SK-N-SH (cell line): ENCODE measurements at regions not wholly inside any gene's neighbourhood (a gene's known extent, or its start where the extent isn't known, plus 50 kb on each side); places are given as distances from the start of the nearest gene placed in this dataset.

ENCODE experiments used
- CTCF ChIA-PET: fragments of 300-600, 350-600 bp; formaldehyde crosslinking; extraction: SDS; loops from one replicate; lab custom pipeline; 2021; lab: Yijun Ruan, JAX
- POLR2A ChIA-PET: fragments of 350-600 bp; sonication (Branson Sonifier 250); formaldehyde crosslinking; extraction: SDS; loops from one replicate; lab custom pipeline; 2020; ENCODE audit warnings: antibody characterized with exemption, inconsistent platforms; lab: Yijun Ruan, JAX
- DNase-seq: peaks from one replicate; pipeline ENCODE4 v3.0.0; 2012
- H2AFZ ChIP-seq: fragments of 200-600 bp; sonication (generic); 2 replicates; pipeline ENCODE4 v1.8.1; 2016; ENCODE audit warnings: antibody characterized with exemption, mild to moderate bottlenecking, low read depth
- H3F3A ChIP-seq: fragments of 200-600 bp; sonication (generic); replicated peaks from 2 replicates; pipeline ENCODE3; 2016; ENCODE audit warnings: antibody characterized with exemption, mild to moderate bottlenecking; ENCODE audit not compliant: insufficient read depth
- H3K27ac ChIP-seq, 2 experiments: fragments of 200-500 bp in 1 of 2; fragments of 200-600 bp in 1 of 2; sonication (Bioruptor generic) in 1 of 2; sonication (generic), shearing (Covaris generic) in 1 of 2; 2 replicates each; pipeline versions ENCODE4 v1.5.1 to v1.6.1; 2014 to 2016; ENCODE audit warnings: low read depth in 2 of 2, inconsistent platforms in 1 of 2, low read length in 1 of 2, mild to moderate bottlenecking in 1 of 2, mixed read lengths in 1 of 2
- H3K27me3 ChIP-seq: fragments of 200-600 bp; sonication (generic), shearing (Covaris generic); 2 replicates; pipeline ENCODE4 v1.6.1; 2016; ENCODE audit warnings: mixed run types; ENCODE audit not compliant: insufficient read depth
- H3K36me3 ChIP-seq, 2 experiments: fragments of 200-500 bp in 1 of 2; fragments of 200-600 bp in 1 of 2; sonication (Bioruptor generic) in 1 of 2; sonication (generic) in 1 of 2; replicated peaks in 1 of 2; 2 replicates each; pipeline versions ENCODE3 to v1.5.1; 2014 to 2016; ENCODE audit warnings: low read length in 1 of 2, mild to moderate bottlenecking in 1 of 2; ENCODE audit not compliant: insufficient read depth in 2 of 2, control insufficient read depth in 1 of 2
- H3K4me1 ChIP-seq, 2 experiments: fragments of 200-500 bp in 1 of 2; fragments of 200-600 bp in 1 of 2; sonication (Bioruptor generic) in 1 of 2; sonication (generic), shearing (Covaris generic) in 1 of 2; 2 replicates each; pipeline versions ENCODE4 v1.5.1 to v1.6.1; 2014 to 2016; ENCODE audit warnings: low read depth in 1 of 2, low read length in 1 of 2, mixed run types in 1 of 2; ENCODE audit not compliant: insufficient read depth in 2 of 2, control insufficient read depth in 1 of 2
- H3K4me2 ChIP-seq: fragments of 200-600 bp; sonication (generic), shearing (Covaris generic); 2 replicates; pipeline ENCODE4 v1.6.1; 2017; ENCODE audit warnings: mixed run types
- H3K4me3 ChIP-seq, 2 experiments: fragments of 200-500 bp in 1 of 2; fragments of 200-600 bp in 1 of 2; sonication (Bioruptor generic) in 1 of 2; sonication (generic), shearing (Covaris generic) in 1 of 2; 2 replicates each; pipeline versions ENCODE4 v1.5.1 to v1.8.1; 2014 to 2016; ENCODE audit warnings: low read depth in 2 of 2, inconsistent platforms in 1 of 2, low read length in 1 of 2, mild to moderate bottlenecking in 1 of 2, mixed read lengths in 1 of 2, moderate library complexity in 1 of 2
- H3K79me2 ChIP-seq: fragments of 200-600 bp; sonication (generic); 2 replicates; pipeline ENCODE4 v1.8.1; 2017; ENCODE audit warnings: mild to moderate bottlenecking; ENCODE audit not compliant: insufficient read depth
- H3K9ac ChIP-seq: fragments of 200-600 bp; sonication (generic); 2 replicates; pipeline ENCODE4 v1.6.1; 2017; ENCODE audit warnings: mixed run types
- H3K9me2 ChIP-seq: fragments of 200-600 bp; sonication (generic); 2 replicates; pipeline ENCODE4 v1.6.1; 2017; ENCODE audit warnings: mixed run types
- H3K9me3 ChIP-seq: fragments of 200-600 bp; sonication (generic); 2 replicates; pipeline ENCODE4 v1.6.1; 2017; ENCODE audit warnings: mixed run types, mild to moderate bottlenecking, moderate library complexity
- H4K20me1 ChIP-seq: fragments of 200-600 bp; sonication (generic); 2 replicates; pipeline ENCODE4 v1.6.1; 2017; ENCODE audit warnings: mild to moderate bottlenecking, mixed run types; ENCODE audit not compliant: insufficient read depth
- EZH2phosphoT487 ChIP-seq: fragments of 200-600 bp; sonication (generic); IDR thresholded peaks from 2 replicates; pipeline ENCODE4 v1.6.1; 2017; ENCODE audit warnings: low read depth, mixed run types, mild to moderate bottlenecking, antibody characterized with exemption, moderate library complexity, borderline replicate concordance
- FOSL2 ChIP-seq: IDR thresholded peaks from 2 replicates; pipeline ENCODE4 v1.4.0; 2012; ENCODE audit warnings: low read depth, mild to moderate bottlenecking, moderate library complexity, borderline replicate concordance
- GABPA ChIP-seq: IDR thresholded peaks from 2 replicates; pipeline ENCODE4 v1.4.0; 2012; ENCODE audit warnings: low read depth, mild to moderate bottlenecking
- GATA2 ChIP-seq: sonication (generic); formaldehyde crosslinking; IDR thresholded peaks from 2 replicates; pipeline ENCODE4 v1.5.0; 2020; ENCODE audit warnings: mild to moderate bottlenecking, missing genetic modification reagents
- MEF2A ChIP-seq: IDR thresholded peaks from 2 replicates; pipeline ENCODE4 v1.4.0; 2012; ENCODE audit warnings: low read depth, borderline replicate concordance
- MXI1 ChIP-seq: IDR thresholded peaks from 2 replicates; pipeline ENCODE4 v1.6.1; 2012; ENCODE audit warnings: mild to moderate bottlenecking, low read depth, low read length, improper control_type of control experiment
- NRF1 ChIP-seq: IDR thresholded peaks from 2 replicates; pipeline ENCODE4 v1.6.1; 2012; ENCODE audit warnings: low read depth, mild to moderate bottlenecking, low read length
- RAD21 ChIP-seq: IDR thresholded peaks from 2 replicates; pipeline ENCODE4 v1.6.1; 2012; ENCODE audit warnings: mild to moderate bottlenecking, low read length
- RXRA ChIP-seq: IDR thresholded peaks from 2 replicates; pipeline ENCODE4 v1.4.0; 2012; ENCODE audit warnings: low read depth, mild to moderate bottlenecking, borderline replicate concordance
- SIN3A ChIP-seq: IDR thresholded peaks from 2 replicates; pipeline ENCODE4 v1.6.1; 2012; ENCODE audit warnings: low read depth, mild to moderate bottlenecking, low read length, moderate library complexity, borderline replicate concordance
- TCF12 ChIP-seq: IDR thresholded peaks from 2 replicates; pipeline ENCODE4 v1.4.0; 2012
- TEAD4 ChIP-seq: IDR thresholded peaks from 2 replicates; pipeline ENCODE4 v1.4.0; 2012; ENCODE audit warnings: mild to moderate bottlenecking, borderline replicate concordance; ENCODE audit not compliant: insufficient read depth
- USF1 ChIP-seq: IDR thresholded peaks from 2 replicates; pipeline ENCODE4 v1.4.0; 2012; ENCODE audit warnings: low read depth, borderline replicate concordance
- YY1 ChIP-seq: IDR thresholded peaks from 2 replicates; pipeline ENCODE4 v1.4.0; 2012; ENCODE audit warnings: low read depth, mild to moderate bottlenecking
- WGBS: methylation state at CpG from one replicate; pipeline ENCODE4 v1.1.6; 2017; ENCODE audit warnings: low lambda C conversion rate; 5-methylcytosine and 5-hydroxymethylcytosine counted together
- TF ChIP-seq, protein P1 (sequence below): fragments of 150-350 bp; IDR thresholded peaks from 2 replicates; pipeline ENCODE4 v1.6.1; 2017; ENCODE audit warnings: antibody characterized with exemption, low read length, low read depth, borderline replicate concordance
- TF ChIP-seq, protein P2 (sequence below): fragments of 150-350 bp; IDR thresholded peaks from 2 replicates; pipeline ENCODE4 v1.6.1; 2016; ENCODE audit warnings: mild to moderate bottlenecking, low read depth, low read length
- TF ChIP-seq, protein P3 (sequence below): IDR thresholded peaks from 2 replicates; pipeline ENCODE4 v1.4.0; 2012; ENCODE audit warnings: low read depth, borderline replicate concordance
- TF ChIP-seq, protein P4 (sequence below): IDR thresholded peaks from 2 replicates; pipeline ENCODE4 v1.6.1; 2012; ENCODE audit warnings: mild to moderate bottlenecking, low read depth, low read length, moderate library complexity

- TF ChIP-seq, protein P1, sequence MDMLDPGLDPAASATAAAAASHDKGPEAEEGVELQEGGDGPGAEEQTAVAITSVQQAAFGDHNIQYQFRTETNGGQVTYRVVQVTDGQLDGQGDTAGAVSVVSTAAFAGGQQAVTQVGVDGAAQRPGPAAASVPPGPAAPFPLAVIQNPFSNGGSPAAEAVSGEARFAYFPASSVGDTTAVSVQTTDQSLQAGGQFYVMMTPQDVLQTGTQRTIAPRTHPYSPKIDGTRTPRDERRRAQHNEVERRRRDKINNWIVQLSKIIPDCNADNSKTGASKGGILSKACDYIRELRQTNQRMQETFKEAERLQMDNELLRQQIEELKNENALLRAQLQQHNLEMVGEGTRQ = no peak
- TF ChIP-seq, protein P2, sequence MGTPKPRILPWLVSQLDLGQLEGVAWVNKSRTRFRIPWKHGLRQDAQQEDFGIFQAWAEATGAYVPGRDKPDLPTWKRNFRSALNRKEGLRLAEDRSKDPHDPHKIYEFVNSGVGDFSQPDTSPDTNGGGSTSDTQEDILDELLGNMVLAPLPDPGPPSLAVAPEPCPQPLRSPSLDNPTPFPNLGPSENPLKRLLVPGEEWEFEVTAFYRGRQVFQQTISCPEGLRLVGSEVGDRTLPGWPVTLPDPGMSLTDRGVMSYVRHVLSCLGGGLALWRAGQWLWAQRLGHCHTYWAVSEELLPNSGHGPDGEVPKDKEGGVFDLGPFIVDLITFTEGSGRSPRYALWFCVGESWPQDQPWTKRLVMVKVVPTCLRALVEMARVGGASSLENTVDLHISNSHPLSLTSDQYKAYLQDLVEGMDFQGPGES = no peak
- TF ChIP-seq, protein P3, sequence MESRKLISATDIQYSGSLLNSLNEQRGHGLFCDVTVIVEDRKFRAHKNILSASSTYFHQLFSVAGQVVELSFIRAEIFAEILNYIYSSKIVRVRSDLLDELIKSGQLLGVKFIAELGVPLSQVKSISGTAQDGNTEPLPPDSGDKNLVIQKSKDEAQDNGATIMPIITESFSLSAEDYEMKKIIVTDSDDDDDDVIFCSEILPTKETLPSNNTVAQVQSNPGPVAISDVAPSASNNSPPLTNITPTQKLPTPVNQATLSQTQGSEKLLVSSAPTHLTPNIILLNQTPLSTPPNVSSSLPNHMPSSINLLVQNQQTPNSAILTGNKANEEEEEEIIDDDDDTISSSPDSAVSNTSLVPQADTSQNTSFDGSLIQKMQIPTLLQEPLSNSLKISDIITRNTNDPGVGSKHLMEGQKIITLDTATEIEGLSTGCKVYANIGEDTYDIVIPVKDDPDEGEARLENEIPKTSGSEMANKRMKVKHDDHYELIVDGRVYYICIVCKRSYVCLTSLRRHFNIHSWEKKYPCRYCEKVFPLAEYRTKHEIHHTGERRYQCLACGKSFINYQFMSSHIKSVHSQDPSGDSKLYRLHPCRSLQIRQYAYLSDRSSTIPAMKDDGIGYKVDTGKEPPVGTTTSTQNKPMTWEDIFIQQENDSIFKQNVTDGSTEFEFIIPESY = no peak
- TF ChIP-seq EZH2phosphoT487 = no peak
- TF ChIP-seq RXRA = no peak
These were observed 219.2 kb downstream of the ZIC5 start (continued) for GRCh38 chr13:99752373-99752772.

DNA sequence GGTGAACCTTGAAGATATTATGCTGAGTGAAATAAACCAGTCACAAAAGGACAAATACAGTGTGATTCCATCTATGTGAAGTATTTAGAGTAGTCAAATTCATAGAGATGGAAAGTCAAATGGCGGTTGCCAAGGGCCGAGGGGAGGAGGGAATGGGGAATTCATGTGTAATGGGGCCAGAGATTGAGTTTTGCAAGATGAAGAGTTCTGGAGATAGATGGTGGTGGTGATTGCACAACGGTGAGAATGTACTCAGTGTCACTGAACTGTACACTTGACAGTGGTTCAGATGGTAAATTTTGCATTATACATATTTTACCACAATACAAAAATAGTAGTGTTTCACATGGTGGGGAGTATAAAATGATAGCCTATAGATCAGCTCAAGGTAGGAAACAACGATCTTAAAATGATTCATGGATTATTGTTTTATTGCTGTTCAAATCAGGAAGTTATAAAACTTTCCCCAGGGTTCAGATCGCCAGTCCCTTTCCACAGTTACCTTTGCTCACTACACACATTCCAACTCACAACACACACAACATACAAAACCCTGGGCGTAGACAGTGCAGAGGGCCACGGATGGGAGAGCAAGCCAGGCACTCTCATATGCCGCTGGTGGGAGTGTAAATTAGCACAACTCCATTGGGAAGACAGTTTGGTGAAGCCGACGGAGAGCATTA, 219.9 kb downstream of the ZIC5 start:
- no peaks in the 10 kb centered on the region for H3K27me3 ChIP-seq
- H3K4me1 ChIP-seq = no peaks in the 10 kb centered on the region
- no peaks in the 10 kb centered on the region for H3K9me2 ChIP-seq
- no peak overlapping the region for H3K9ac ChIP-seq
- no peaks in the 10 kb centered on the region for H3F3A ChIP-seq
- H4K20me1 ChIP-seq = no peaks in the 10 kb centered on the region
- no peaks in the 10 kb centered on the region for H3K36me3 ChIP-seq
- H2AFZ ChIP-seq = no peak overlapping the region
- H3K9me3 ChIP-seq = no peaks in the 10 kb centered on the region
- H3K79me2 ChIP-seq = no peaks in the 10 kb centered on the region
- no peak overlapping the region for H3K4me3 ChIP-seq
- ChIA-PET CTCF (no interaction called here), POLR2A (no interaction called here)
- WGBS = 69% methylated on average over 10 of the region's 10 CpGs
- H3K27ac ChIP-seq = no peak overlapping the region
- DNase-seq = no peak
- no peak overlapping the region for H3K4me2 ChIP-seq
- TF ChIP-seq, protein P2 = no peak
- TF ChIP-seq, protein P3 = no peak
- TF ChIP-seq MEF2A (no peak), RXRA (no peak), TCF12 (no peak), TEAD4 (no peak), RAD21 (no peak), GABPA (no peak), USF1 (no peak), GATA2 (CRISPR knock-in tag) (no peak), FOSL2 (no peak), SIN3A (no peak), MXI1 (no peak), YY1 (no peak), NRF1 (no peak)
- TF ChIP-seq, protein P4, sequence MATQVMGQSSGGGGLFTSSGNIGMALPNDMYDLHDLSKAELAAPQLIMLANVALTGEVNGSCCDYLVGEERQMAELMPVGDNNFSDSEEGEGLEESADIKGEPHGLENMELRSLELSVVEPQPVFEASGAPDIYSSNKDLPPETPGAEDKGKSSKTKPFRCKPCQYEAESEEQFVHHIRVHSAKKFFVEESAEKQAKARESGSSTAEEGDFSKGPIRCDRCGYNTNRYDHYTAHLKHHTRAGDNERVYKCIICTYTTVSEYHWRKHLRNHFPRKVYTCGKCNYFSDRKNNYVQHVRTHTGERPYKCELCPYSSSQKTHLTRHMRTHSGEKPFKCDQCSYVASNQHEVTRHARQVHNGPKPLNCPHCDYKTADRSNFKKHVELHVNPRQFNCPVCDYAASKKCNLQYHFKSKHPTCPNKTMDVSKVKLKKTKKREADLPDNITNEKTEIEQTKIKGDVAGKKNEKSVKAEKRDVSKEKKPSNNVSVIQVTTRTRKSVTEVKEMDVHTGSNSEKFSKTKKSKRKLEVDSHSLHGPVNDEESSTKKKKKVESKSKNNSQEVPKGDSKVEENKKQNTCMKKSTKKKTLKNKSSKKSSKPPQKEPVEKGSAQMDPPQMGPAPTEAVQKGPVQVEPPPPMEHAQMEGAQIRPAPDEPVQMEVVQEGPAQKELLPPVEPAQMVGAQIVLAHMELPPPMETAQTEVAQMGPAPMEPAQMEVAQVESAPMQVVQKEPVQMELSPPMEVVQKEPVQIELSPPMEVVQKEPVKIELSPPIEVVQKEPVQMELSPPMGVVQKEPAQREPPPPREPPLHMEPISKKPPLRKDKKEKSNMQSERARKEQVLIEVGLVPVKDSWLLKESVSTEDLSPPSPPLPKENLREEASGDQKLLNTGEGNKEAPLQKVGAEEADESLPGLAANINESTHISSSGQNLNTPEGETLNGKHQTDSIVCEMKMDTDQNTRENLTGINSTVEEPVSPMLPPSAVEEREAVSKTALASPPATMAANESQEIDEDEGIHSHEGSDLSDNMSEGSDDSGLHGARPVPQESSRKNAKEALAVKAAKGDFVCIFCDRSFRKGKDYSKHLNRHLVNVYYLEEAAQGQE = no peak
